H1 (cell line): ENCODE measurements at regions not wholly inside any gene's neighbourhood (a gene's known extent, or its start where the extent isn't known, plus 50 kb on each side); places are given as distances from the start of the nearest gene placed in this dataset.

Experiments used
- FOSL1 ChIP-seq: IDR thresholded peaks from 2 replicates; pipeline ENCODE4 v1.6.1; 2011; ENCODE audit warnings: mild to moderate bottlenecking, low read depth, low read length, moderate library complexity; ENCODE audit not compliant: insufficient read depth
- GABPA ChIP-seq: IDR thresholded peaks from 2 replicates; pipeline ENCODE4 v1.6.1; 2011; ENCODE audit warnings: mild to moderate bottlenecking, low read length, moderate library complexity, borderline replicate concordance; ENCODE audit not compliant: insufficient read depth
- HDAC2 ChIP-seq, 2 experiments: fragments of 300-600 bp in 1 of 2; sonication (generic) in 1 of 2; IDR thresholded peaks; 2 replicates each; pipeline ENCODE4 v1.6.1; 2011 to 2012; ENCODE audit warnings: low read depth in 2 of 2, low read length in 2 of 2, mild to moderate bottlenecking in 2 of 2, moderate library complexity in 2 of 2, borderline replicate concordance in 1 of 2, inconsistent platforms in 1 of 2
- SRF ChIP-seq: IDR thresholded peaks from 2 replicates; pipeline ENCODE4 v1.6.1; 2011; ENCODE audit warnings: mild to moderate bottlenecking, low read depth, low read length, moderate library complexity
- TAF7 ChIP-seq: optimal IDR thresholded peaks from 2 replicates; pipeline ENCODE3; 2011; ENCODE audit warnings: low read depth, mild to moderate bottlenecking, inconsistent platforms, low read length, moderate library complexity, borderline replicate concordance

DNA sequence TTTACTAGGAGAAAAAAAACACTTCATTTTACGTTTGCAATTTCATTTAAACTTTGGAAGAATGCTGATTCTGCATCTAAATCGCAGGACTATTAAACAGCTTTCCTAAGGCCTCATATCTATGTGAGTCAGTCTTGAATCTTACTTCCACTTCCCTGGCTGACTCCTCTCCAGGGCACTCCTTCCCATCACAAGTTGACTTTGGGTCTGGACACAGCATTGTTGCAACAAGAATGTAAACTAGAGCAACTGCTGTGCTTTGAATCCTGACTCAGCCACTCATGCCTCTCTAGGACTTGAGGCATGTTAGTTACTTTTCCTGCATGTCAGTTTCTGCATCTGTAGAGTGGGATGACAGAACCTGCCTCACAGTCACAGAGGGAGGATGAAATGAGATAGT, 413.8 kb downstream of the FAT4 start (continued):
- TF ChIP-seq HDAC2 (IDR thresholded peaks at IDR 0.05; ENCODE audit: borderline replicate concordance in 1 of 2, low read depth in 2 of 2, low read length in 2 of 2): no peak
- no peak for TF ChIP-seq SRF
- TF ChIP-seq FOSL1: no peak
- TF ChIP-seq TAF7: no peak
- TF ChIP-seq GABPA: no peak
